Vagina (tissue), 2 donors: ENCODE measurements at regions not wholly inside any gene's neighbourhood (a gene's known extent, or its start where the extent isn't known, plus 50 kb on each side); places are given as distances from the start of the nearest gene placed in this dataset.

Experiments
- DNase-seq, 2 donors: peaks; one replicate each; pipeline ENCODE4 v3.0.0-alpha.2; 2017; ENCODE audit errors: extremely low spot score in 2 of 2
- H3K27ac ChIP-seq: fragments of 200-600 bp; sonication (generic); one replicate; pipeline ENCODE4 v1.5.1; 2019
- H3K27me3 ChIP-seq: fragments of 200-600 bp; sonication (generic); one replicate; pipeline ENCODE4 v1.5.1; 2019
- H3K36me3 ChIP-seq, 2 donors: fragments of 200-600 bp; sonication (generic); one replicate each; pipeline ENCODE4 v1.5.1; 2017 to 2019
- H3K4me1 ChIP-seq: fragments of 200-600 bp; sonication (generic); one replicate; pipeline ENCODE4 v1.5.1; 2019
- H3K4me3 ChIP-seq, 2 donors: fragments of 200-600 bp; sonication (generic); 1 replicate in 1 of 2; 2 replicates in 1 of 2; pipeline ENCODE4 v1.5.1; 2016 to 2019
- H3K9me3 ChIP-seq: fragments of 200-600 bp; sonication (generic); one replicate; pipeline ENCODE4 v1.5.1; 2019
- POLR2A ChIP-seq, 2 donors: fragments of 450-650 bp; IDR thresholded peaks; one replicate each; pipeline ENCODE4 v1.6.1; 2017; ENCODE audit warnings: antibody characterized with exemption in 2 of 2, mild to moderate bottlenecking in 2 of 2, moderate library complexity in 2 of 2
- POLR2AphosphoS5 ChIP-seq, 2 donors: sonication (generic); formaldehyde crosslinking; IDR thresholded peaks; one replicate each; pipeline ENCODE4 v1.9.0; 2017; ENCODE audit warnings: antibody characterized with exemption in 2 of 2, mild to moderate bottlenecking in 2 of 2, low read depth in 1 of 2; ENCODE audit not compliant: insufficient read depth in 1 of 2
- intact Hi-C: fragments of 100-400 bp; cut with DNase I; formaldehyde crosslinking; loops from one replicate; pipeline ENCODE4 v1.15.1; 2023
- TF ChIP-seq, protein P1 (sequence below), 3 experiments: fragments of 450-650 bp in 2 of 3; fragments of 200-600 bp in 1 of 3; sonication (generic) in 1 of 3; IDR thresholded peaks; one replicate each; pipeline ENCODE4 v1.5.1; 2017 to 2019; ENCODE audit warnings: antibody characterized with exemption in 3 of 3, mild to moderate bottlenecking in 2 of 3, moderate library complexity in 2 of 3

DNA sequence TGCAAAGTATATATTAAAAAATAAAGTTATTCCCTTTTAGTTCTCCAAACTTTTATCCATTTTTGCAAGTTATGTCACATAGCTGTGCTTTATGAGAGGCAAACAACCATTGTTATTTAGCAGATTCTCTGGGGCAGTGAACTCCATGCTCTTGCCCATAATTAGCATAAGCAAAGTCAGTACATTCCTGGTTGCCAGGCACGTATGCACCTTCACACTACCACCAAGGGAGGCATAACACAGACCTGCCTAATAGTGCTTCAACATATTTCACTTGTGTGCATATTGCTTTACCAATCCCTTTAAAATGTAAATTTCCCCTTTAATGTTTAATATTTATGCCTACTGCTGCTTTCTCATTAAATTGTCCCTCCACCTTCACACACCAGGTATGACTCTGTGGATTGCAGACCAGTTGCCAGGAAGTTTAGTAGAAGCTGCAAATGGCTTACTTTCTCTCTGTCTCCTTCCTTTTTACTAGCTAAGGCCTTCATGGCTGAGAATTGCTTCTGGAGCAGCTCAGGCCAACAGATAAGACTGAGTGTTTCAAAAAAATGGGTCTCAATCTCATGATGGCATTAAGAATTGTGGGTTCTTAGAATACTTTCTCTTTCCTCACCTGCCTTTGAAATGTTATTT, 388.2 kb downstream of the PRR16 start:
- intact Hi-C loops, result no loop called here
- H3K4me1 ChIP-seq, result no peaks in the 10 kb centered on the region
- TF ChIP-seq, protein P1, sequence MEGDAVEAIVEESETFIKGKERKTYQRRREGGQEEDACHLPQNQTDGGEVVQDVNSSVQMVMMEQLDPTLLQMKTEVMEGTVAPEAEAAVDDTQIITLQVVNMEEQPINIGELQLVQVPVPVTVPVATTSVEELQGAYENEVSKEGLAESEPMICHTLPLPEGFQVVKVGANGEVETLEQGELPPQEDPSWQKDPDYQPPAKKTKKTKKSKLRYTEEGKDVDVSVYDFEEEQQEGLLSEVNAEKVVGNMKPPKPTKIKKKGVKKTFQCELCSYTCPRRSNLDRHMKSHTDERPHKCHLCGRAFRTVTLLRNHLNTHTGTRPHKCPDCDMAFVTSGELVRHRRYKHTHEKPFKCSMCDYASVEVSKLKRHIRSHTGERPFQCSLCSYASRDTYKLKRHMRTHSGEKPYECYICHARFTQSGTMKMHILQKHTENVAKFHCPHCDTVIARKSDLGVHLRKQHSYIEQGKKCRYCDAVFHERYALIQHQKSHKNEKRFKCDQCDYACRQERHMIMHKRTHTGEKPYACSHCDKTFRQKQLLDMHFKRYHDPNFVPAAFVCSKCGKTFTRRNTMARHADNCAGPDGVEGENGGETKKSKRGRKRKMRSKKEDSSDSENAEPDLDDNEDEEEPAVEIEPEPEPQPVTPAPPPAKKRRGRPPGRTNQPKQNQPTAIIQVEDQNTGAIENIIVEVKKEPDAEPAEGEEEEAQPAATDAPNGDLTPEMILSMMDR (IDR thresholded peaks at IDR 0.05), result no peak
- no peak for TF ChIP-seq POLR2A (IDR thresholded peaks at IDR 0.05)
- TF ChIP-seq POLR2AphosphoS5 (IDR thresholded peaks at IDR 0.05; ENCODE audit: insufficient read depth in 1 of 2, low read depth in 1 of 2), result no peak
- H3K36me3 ChIP-seq, result no peaks in the 10 kb centered on the region
- H3K9me3 ChIP-seq, result no peaks in the 10 kb centered on the region
- no peak for DNase-seq
- no peak overlapping the region for H3K4me3 ChIP-seq
- H3K27ac ChIP-seq, result no peak overlapping the region
- H3K27me3 ChIP-seq, result no peaks in the 10 kb centered on the region

DNA sequence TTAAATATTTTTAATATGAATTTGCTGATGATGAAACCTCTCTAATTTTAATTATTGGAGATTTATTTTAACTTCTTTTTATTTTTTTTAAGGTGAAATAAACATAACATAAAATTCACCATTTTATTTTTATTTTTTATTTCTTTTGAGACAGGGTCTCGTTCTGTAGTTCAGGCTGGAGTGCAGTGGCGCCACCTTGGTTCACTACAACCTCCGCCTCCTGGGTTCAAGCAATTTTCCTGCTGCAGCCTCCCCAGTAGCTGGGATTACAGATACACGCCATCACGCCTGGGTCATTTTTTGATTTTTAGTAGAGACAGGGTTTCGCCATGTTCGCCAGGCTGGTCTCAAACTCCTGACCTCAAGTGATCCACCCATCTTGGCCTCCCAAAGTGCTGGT, 402.9 kb downstream of the PRR16 start:
- no peaks in the 10 kb centered on the region for H3K4me1 ChIP-seq
- H3K4me3 ChIP-seq, result no peak overlapping the region
- TF ChIP-seq, protein P1 (IDR thresholded peaks at IDR 0.05), result no peak
- H3K36me3 ChIP-seq, result no peaks in the 10 kb centered on the region
- intact Hi-C loops, result no loop called here
- H3K9me3 ChIP-seq, result no peaks in the 10 kb centered on the region
- H3K27ac ChIP-seq, result no peak overlapping the region
- no peak for DNase-seq
- no peaks in the 10 kb centered on the region for H3K27me3 ChIP-seq

DNA sequence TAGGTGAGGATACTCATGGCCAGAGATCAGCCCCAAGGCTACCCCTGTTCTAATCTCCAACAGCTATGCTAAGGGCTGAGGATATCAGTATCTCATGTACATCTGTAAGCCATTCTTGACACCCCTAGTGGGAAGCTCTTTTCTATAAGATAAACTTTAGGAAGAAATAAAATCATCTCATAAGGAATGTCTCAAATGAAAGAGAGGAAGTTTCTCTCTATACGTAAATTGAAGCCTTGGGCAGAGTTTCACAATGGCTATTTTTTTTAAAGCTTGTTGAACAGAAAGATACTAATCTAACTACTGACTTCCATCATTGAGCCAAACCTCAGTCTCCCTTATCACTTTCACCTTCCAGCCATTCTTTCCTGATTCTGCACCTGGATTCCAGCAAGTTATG, 405.7 kb downstream of the PRR16 start:
- intact Hi-C loops, result no loop called here
- Histone ChIP-seq H3K36me3 (no peaks in the 10 kb centered on the region), H3K9me3 (no peaks in the 10 kb centered on the region), H3K4me1 (no peaks in the 10 kb centered on the region), H3K4me3 (no peak overlapping the region), H3K27ac (no peak overlapping the region), H3K27me3 (no peaks in the 10 kb centered on the region)
- TF ChIP-seq, protein P1 (IDR thresholded peaks at IDR 0.05), result no peak
- TF ChIP-seq POLR2AphosphoS5 (IDR thresholded peaks at IDR 0.05; ENCODE audit: insufficient read depth in 1 of 2, low read depth in 1 of 2) (no peak), POLR2A (IDR thresholded peaks at IDR 0.05) (no peak)
- no peak for DNase-seq

DNA sequence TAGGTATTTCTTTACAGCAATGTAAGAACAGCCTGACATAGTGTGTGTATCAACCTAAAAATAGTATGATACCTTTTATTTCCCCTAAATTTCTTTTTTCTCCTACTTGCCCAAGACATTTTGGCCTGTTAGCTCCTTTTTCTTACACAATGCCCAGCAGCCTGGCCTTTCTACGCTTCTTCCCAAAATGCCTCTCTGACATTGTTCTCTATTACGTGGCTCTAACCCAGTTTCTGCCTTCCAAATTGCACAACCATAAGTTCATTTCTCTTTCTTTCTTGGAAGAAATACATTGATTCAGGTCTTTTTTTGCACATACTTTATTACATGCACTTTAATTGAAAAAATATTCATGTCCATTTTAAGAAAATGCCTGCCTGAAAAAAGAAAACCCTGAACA, 408.2 kb downstream of the PRR16 start:
- no peak overlapping the region for H3K27ac ChIP-seq
- H3K9me3 ChIP-seq, result no peaks in the 10 kb centered on the region
- no peak overlapping the region for H3K4me3 ChIP-seq
- no peaks in the 10 kb centered on the region for H3K36me3 ChIP-seq
- DNase-seq, result no peak
- intact Hi-C loops, result no loop called here
- TF ChIP-seq POLR2A (IDR thresholded peaks at IDR 0.05), result no peak
- TF ChIP-seq, protein P1 (IDR thresholded peaks at IDR 0.05), result no peak
- no peak for TF ChIP-seq POLR2AphosphoS5 (IDR thresholded peaks at IDR 0.05; ENCODE audit: insufficient read depth in 1 of 2, low read depth in 1 of 2)
- no peaks in the 10 kb centered on the region for H3K27me3 ChIP-seq
- H3K4me1 ChIP-seq, result no peaks in the 10 kb centered on the region

DNA sequence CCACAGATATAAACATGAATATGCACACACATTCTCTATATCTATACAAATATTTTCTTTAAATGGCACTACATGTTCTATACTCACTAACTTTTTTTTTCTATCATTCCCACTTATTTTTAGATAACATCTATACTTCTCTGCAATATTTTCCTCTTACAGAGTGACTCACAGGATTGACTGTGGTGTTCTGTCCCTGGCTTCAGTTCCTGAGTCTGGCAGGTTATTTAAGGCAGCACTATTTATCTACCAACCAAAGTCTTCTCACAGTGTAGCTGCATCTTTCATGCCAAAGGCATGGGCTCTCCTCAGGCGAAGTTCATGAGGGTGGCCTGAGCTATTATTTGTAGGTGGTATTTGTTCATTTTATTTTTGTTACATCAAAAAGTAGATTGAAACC, 409.0 kb downstream of the PRR16 start:
- TF ChIP-seq POLR2AphosphoS5 (IDR thresholded peaks at IDR 0.05; ENCODE audit: insufficient read depth in 1 of 2, low read depth in 1 of 2) (no peak), POLR2A (IDR thresholded peaks at IDR 0.05) (no peak)
- TF ChIP-seq, protein P1 (IDR thresholded peaks at IDR 0.05), result no peak
- H3K4me1 ChIP-seq, result no peaks in the 10 kb centered on the region
- H3K27ac ChIP-seq, result no peak overlapping the region
- no peaks in the 10 kb centered on the region for H3K27me3 ChIP-seq
- H3K9me3 ChIP-seq, result no peaks in the 10 kb centered on the region
- intact Hi-C loops, result no loop called here
- no peaks in the 10 kb centered on the region for H3K36me3 ChIP-seq
- no peak overlapping the region for H3K4me3 ChIP-seq
- no peak for DNase-seq
